ENCODE measurements at regions not wholly inside any gene's neighbourhood (a gene's known extent, or its start where the extent isn't known, plus 50 kb on each side); places are given as distances from the start of the nearest gene placed in this dataset.

DNA sequence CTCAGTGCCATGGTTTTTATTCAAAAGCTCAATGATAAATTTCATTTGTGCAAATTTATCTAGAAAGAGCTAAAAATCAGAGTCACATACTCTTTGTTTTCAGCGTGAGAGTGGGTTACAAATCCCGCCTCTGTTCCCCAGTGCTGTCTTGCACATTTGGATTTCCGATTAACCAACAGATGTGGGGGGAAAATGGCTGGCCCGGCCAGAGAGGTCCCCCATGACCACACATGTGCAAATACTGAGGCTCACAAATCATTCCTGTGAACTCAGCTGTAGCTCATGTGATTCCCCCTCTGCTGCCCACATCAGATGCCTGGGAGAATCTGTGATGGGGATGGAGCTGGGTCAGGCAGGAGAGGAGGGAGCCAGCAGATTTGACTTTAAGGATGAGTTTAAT lies 168.7 kb downstream of the PAX1 start:
- Histone ChIP-seq H3K9ac (no peak overlapping the region), H3K4me3 (ENCODE audit: low read depth, low read length) (no peak overlapping the region), H3K27me3 (ENCODE audit: control insufficient read depth, insufficient read depth, low read length) (no peaks in the 10 kb centered on the region), H3K36me3 (ENCODE audit: control insufficient read depth, insufficient read depth, low read length) (no peaks in the 10 kb centered on the region), H3K9me3 (ENCODE audit: control insufficient read depth, low read length) (no peaks in the 10 kb centered on the region), H2AFZ (no peak overlapping the region), H3K4me1 (no peaks in the 10 kb centered on the region), H3K79me2 (no peaks in the 10 kb centered on the region), H3K4me2 (ENCODE audit: low read length) (no peak overlapping the region), H3K27ac (no peak overlapping the region)
- TF ChIP-seq, protein P1, sequence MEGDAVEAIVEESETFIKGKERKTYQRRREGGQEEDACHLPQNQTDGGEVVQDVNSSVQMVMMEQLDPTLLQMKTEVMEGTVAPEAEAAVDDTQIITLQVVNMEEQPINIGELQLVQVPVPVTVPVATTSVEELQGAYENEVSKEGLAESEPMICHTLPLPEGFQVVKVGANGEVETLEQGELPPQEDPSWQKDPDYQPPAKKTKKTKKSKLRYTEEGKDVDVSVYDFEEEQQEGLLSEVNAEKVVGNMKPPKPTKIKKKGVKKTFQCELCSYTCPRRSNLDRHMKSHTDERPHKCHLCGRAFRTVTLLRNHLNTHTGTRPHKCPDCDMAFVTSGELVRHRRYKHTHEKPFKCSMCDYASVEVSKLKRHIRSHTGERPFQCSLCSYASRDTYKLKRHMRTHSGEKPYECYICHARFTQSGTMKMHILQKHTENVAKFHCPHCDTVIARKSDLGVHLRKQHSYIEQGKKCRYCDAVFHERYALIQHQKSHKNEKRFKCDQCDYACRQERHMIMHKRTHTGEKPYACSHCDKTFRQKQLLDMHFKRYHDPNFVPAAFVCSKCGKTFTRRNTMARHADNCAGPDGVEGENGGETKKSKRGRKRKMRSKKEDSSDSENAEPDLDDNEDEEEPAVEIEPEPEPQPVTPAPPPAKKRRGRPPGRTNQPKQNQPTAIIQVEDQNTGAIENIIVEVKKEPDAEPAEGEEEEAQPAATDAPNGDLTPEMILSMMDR (IDR thresholded peaks at IDR 0.05) = no peak

DNA sequence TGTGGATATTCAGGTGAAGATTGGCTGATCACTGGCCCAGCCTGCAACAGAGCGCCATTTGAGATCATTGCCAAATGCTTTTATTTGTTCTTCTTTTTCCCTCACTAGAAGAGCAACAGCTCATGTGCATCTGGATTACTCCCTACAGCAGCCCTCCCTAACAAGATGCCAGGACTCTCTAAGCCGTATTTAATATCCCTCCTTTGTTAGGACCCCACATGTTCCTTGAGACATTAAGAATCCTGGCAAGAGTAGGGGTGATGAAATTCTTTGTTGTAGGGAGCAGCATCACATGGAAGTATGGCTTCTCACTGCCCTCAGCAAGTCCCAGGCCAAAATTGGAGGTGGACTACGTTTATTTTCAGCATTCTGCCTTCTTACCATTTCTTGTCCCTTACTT lies 167.8 kb downstream of the PAX1 start:
- H3K4me1 ChIP-seq = no peaks in the 10 kb centered on the region
- H3K4me3 ChIP-seq (ENCODE audit: low read depth, low read length) = no peak overlapping the region
- no peak overlapping the region for H3K4me2 ChIP-seq (ENCODE audit: low read length)
- no peaks in the 10 kb centered on the region for H3K27me3 ChIP-seq (ENCODE audit: control insufficient read depth, insufficient read depth, low read length)
- no peaks in the 10 kb centered on the region for H3K79me2 ChIP-seq
- H2AFZ ChIP-seq = no peak overlapping the region
- no peaks in the 10 kb centered on the region for H3K36me3 ChIP-seq (ENCODE audit: control insufficient read depth, insufficient read depth, low read length)
- H3K27ac ChIP-seq = no peak overlapping the region
- H3K9ac ChIP-seq = no peak overlapping the region
- H3K9me3 ChIP-seq (ENCODE audit: control insufficient read depth, low read length) = no peaks in the 10 kb centered on the region
- TF ChIP-seq, protein P1 (IDR thresholded peaks at IDR 0.05) = no peak

DNA sequence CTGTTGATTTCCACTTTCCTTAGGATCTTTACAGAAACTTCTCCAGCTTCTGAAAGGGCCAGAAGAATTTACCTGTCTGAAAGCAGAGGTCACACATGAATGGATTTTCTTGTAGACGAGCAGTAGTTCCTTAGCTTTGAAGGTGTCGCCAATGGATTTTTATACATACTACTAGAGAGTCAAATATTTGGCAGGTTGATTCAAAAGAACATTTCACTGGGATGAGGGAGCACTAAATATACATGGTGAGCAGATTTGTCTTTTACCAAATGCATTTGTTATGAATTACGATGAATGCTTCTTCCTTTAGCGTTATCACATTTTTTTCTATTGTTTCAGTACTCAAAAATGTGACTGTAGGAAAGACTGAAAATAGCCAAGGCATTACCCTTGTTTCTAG lies 162.3 kb downstream of the PAX1 start:
- TF ChIP-seq, protein P1 (IDR thresholded peaks at IDR 0.05) = no peak
- no peak overlapping the region for H3K9ac ChIP-seq

DNA sequence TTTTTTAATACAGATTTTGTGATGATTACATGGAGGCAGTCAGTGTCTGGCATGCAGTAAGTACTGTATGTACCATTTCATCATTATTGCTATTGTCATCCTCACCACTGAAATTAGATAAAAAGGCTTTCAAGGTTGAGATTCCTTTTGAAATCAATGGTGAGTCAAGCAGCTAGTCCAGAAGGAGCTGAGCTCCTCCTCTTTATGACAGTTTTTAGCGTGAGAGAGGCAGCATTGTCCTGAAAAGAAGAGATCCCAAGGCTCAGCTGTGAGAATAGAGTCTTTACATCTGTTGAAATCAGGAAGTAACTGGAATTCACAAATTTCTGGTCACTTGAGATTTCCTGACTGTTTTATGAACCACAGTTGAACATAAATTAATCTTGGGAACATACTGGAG lies 161.9 kb downstream of the PAX1 start:
- Histone ChIP-seq H3K9me3 (ENCODE audit: control insufficient read depth, low read length) (no peaks in the 10 kb centered on the region), H3K36me3 (ENCODE audit: control insufficient read depth, insufficient read depth, low read length) (no peaks in the 10 kb centered on the region), H3K9ac (no peak overlapping the region), H3K4me3 (ENCODE audit: low read depth, low read length) (no peak overlapping the region), H2AFZ (no peak overlapping the region), H3K4me1 (no peaks in the 10 kb centered on the region), H3K27me3 (ENCODE audit: control insufficient read depth, insufficient read depth, low read length) (no peaks in the 10 kb centered on the region), H3K79me2 (no peaks in the 10 kb centered on the region), H3K27ac (no peak overlapping the region), H3K4me2 (ENCODE audit: low read length) (no peak overlapping the region)
- TF ChIP-seq, protein P1 (IDR thresholded peaks at IDR 0.05) = no peak

More for the DNA sequence above, 162.3 kb downstream of the PAX1 start:
- Histone ChIP-seq H3K36me3 (ENCODE audit: control insufficient read depth, insufficient read depth, low read length) (no peaks in the 10 kb centered on the region), H3K4me3 (ENCODE audit: low read depth, low read length) (no peak overlapping the region), H3K27me3 (ENCODE audit: control insufficient read depth, insufficient read depth, low read length) (no peaks in the 10 kb centered on the region), H2AFZ (no peak overlapping the region), H3K79me2 (no peaks in the 10 kb centered on the region), H3K4me2 (ENCODE audit: low read length) (no peak overlapping the region), H3K27ac (no peak overlapping the region), H3K4me1 (no peaks in the 10 kb centered on the region), H3K9me3 (ENCODE audit: control insufficient read depth, low read length) (no peaks in the 10 kb centered on the region)

DNA sequence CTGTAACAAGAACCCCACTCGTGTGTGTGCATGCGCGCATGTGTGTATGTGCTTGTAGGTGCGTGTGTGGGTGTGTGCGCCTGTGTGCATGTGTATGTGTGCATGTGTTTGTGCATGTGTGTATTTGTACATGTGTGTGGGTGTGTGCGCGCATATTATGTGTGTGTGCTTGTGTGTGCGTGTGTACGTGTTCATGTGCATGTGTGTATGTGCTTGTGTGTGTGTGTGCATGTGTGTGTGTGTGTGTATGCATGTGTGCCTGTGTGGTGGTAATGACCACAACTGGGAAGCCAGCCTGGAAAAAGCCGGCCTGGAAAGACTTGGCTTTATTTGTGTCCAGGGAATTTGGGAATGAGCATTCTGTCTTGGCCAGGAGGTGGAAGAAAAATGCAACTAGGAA lies 157.5 kb downstream of the PAX1 start:
- H3K79me2 ChIP-seq = no peaks in the 10 kb centered on the region
- no peaks in the 10 kb centered on the region for H3K27me3 ChIP-seq (ENCODE audit: control insufficient read depth, insufficient read depth, low read length)
- no peaks in the 10 kb centered on the region for H3K9me3 ChIP-seq (ENCODE audit: control insufficient read depth, low read length)
- no peak overlapping the region for H3K4me2 ChIP-seq (ENCODE audit: low read length)
- H3K9ac ChIP-seq = no peak overlapping the region
- no peak overlapping the region for H2AFZ ChIP-seq
- H3K4me1 ChIP-seq = no peaks in the 10 kb centered on the region
- no peaks in the 10 kb centered on the region for H3K36me3 ChIP-seq (ENCODE audit: control insufficient read depth, insufficient read depth, low read length)
- no peak overlapping the region for H3K4me3 ChIP-seq (ENCODE audit: low read depth, low read length)
- no peak overlapping the region for H3K27ac ChIP-seq
- TF ChIP-seq, protein P1 (IDR thresholded peaks at IDR 0.05) = no peak

Measured in parathyroid adenoma (tissue), 2 donors.